Activated naive CD4-positive, alpha-beta T cell treated with anti-CD3 and anti-CD28 coated beads, Interleukin-2, amount 10 ng/mL, durations not matched to agents 7 days and 5 days (primary cell): ENCODE measurements at regions not wholly inside any gene's neighbourhood (a gene's known extent, or its start where the extent isn't known, plus 50 kb on each side); places are given as distances from the start of the nearest gene placed in this dataset.

Experiments
- CTCF ChIA-PET: fragments of 350-600 bp; sonication (Branson Sonifier 250); formaldehyde crosslinking; loops from one replicate; lab custom pipeline; 2021; ENCODE audit warnings: antibody characterized with exemption; lab: Charles Lee
- DNase-seq: peaks from one replicate; pipeline ENCODE4 v3.0.0-alpha.2; 2020
- H3K27ac Mint-ChIP-seq: one replicate; pipeline ENCODE4 v1.8.0; 2021; ENCODE audit warnings: mild to moderate bottlenecking, moderate library complexity, mixed read lengths
- H3K27me3 Mint-ChIP-seq: one replicate; pipeline ENCODE4 v1.8.0; 2021; ENCODE audit warnings: mild to moderate bottlenecking, mixed read lengths
- H3K36me3 Mint-ChIP-seq: one replicate; pipeline ENCODE4 v1.8.0; 2021; ENCODE audit warnings: mixed read lengths
- H3K4me1 Mint-ChIP-seq: one replicate; pipeline ENCODE4 v1.8.0; 2021; ENCODE audit warnings: mixed read lengths
- H3K4me3 Mint-ChIP-seq: one replicate; pipeline ENCODE4 v1.8.0; 2021; ENCODE audit warnings: mild to moderate bottlenecking, moderate library complexity, mixed read lengths
- H3K9me3 Mint-ChIP-seq: one replicate; pipeline ENCODE4 v1.8.0; 2021; ENCODE audit warnings: mixed read lengths

GRCh38 chr10:62640411-62640810, 164.1 kb upstream of the ADO start:
- no peak for DNase-seq
- Mint-ChIP-seq H3K4me1 (peaks cover 2% of the 10 kb centered on the region), H3K27me3 (no peaks in the 10 kb centered on the region), H3K27ac (no peak overlapping the region), H3K36me3 (no peaks in the 10 kb centered on the region), H3K4me3 (no peak overlapping the region), H3K9me3 (no peaks in the 10 kb centered on the region)
- CTCF ChIA-PET, result interaction anchor here (1.1 kb wide), 1 partner anchor 178 kb away, joined by 3 read pairs; no protein-coding TSS in a partner anchor

GRCh38 chr10:62643606-62644587, 160.6 kb upstream of the ADO start:
- no peaks in the 10 kb centered on the region for H3K9me3 Mint-ChIP-seq
- H3K36me3 Mint-ChIP-seq, result no peaks in the 10 kb centered on the region
- no peaks in the 10 kb centered on the region for H3K27me3 Mint-ChIP-seq
- CTCF ChIA-PET, result no interaction called here
- no peaks in the 10 kb centered on the region for H3K4me1 Mint-ChIP-seq
- no peak overlapping the region for H3K4me3 Mint-ChIP-seq
- no peak overlapping the region for H3K27ac Mint-ChIP-seq
- no peak for DNase-seq

GRCh38 chr10:62647375-62648092, 157.0 kb upstream of the ADO start:
- CTCF ChIA-PET, result interaction anchor here (0.6 kb wide), 1 partner anchor 8 kb away, joined by 3 read pairs; no protein-coding TSS in a partner anchor
- no peak overlapping the region for H3K27ac Mint-ChIP-seq
- no peaks in the 10 kb centered on the region for H3K4me1 Mint-ChIP-seq
- peaks cover 4% of the 10 kb centered on the region for H3K27me3 Mint-ChIP-seq
- no peak overlapping the region for H3K4me3 Mint-ChIP-seq
- H3K36me3 Mint-ChIP-seq, result no peaks in the 10 kb centered on the region
- DNase-seq, result no peak
- H3K9me3 Mint-ChIP-seq, result no peaks in the 10 kb centered on the region

GRCh38 chr10:62648921-62649320, 155.6 kb upstream of the ADO start:
- CTCF ChIA-PET, result no interaction called here
- Mint-ChIP-seq H3K36me3 (no peaks in the 10 kb centered on the region), H3K9me3 (no peaks in the 10 kb centered on the region), H3K4me3 (no peak overlapping the region), H3K27ac (no peak overlapping the region), H3K4me1 (no peaks in the 10 kb centered on the region), H3K27me3 (peaks cover 4% of the 10 kb centered on the region)
- DNase-seq, result no peak

GRCh38 chr10:62650411-62650810, 154.1 kb upstream of the ADO start:
- DNase-seq, result no peak
- no peak overlapping the region for H3K27ac Mint-ChIP-seq
- CTCF ChIA-PET, result no interaction called here
- H3K9me3 Mint-ChIP-seq, result no peaks in the 10 kb centered on the region
- no peak overlapping the region for H3K4me3 Mint-ChIP-seq
- H3K4me1 Mint-ChIP-seq, result no peaks in the 10 kb centered on the region
- H3K36me3 Mint-ChIP-seq, result no peaks in the 10 kb centered on the region
- peaks cover 4% of the 10 kb centered on the region for H3K27me3 Mint-ChIP-seq

- CTCF ChIA-PET, result no interaction called here
- no peak for DNase-seq
- Mint-ChIP-seq H3K36me3 (no peaks in the 10 kb centered on the region), H3K4me1 (no peaks in the 10 kb centered on the region), H3K9me3 (no peaks in the 10 kb centered on the region), H3K4me3 (no peak overlapping the region), H3K27ac (no peak overlapping the region), H3K27me3 (peaks cover 4% of the 10 kb centered on the region)
Measured at GRCh38 chr10:62651341-62651740, 153.2 kb upstream of the ADO start.

- no peaks in the 10 kb centered on the region for H3K4me1 Mint-ChIP-seq
- no peaks in the 10 kb centered on the region for H3K36me3 Mint-ChIP-seq
- H3K27ac Mint-ChIP-seq, result no peak overlapping the region
Measured at GRCh38 chr10:62652114-62652513, 152.4 kb upstream of the ADO start.

GRCh38 chr10:62652564-62652963, 152.0 kb upstream of the ADO start:
- Mint-ChIP-seq H3K4me1 (no peaks in the 10 kb centered on the region), H3K27me3 (peaks cover 9% of the 10 kb centered on the region), H3K36me3 (no peaks in the 10 kb centered on the region), H3K9me3 (no peaks in the 10 kb centered on the region), H3K4me3 (no peak overlapping the region), H3K27ac (no peak overlapping the region)
- DNase-seq, result no peak
- CTCF ChIA-PET, result no interaction called here

More at GRCh38 chr10:62652114-62652513, 152.4 kb upstream of the ADO start:
- Mint-ChIP-seq H3K9me3 (no peaks in the 10 kb centered on the region), H3K27me3 (peaks cover 4% of the 10 kb centered on the region), H3K4me3 (no peak overlapping the region)
- no peak for DNase-seq
- CTCF ChIA-PET, result no interaction called here

- DNase-seq, result no peak
- no peak overlapping the region for H3K27ac Mint-ChIP-seq
- H3K9me3 Mint-ChIP-seq, result no peaks in the 10 kb centered on the region
- H3K27me3 Mint-ChIP-seq, result peaks cover 9% of the 10 kb centered on the region
- H3K4me1 Mint-ChIP-seq, result no peaks in the 10 kb centered on the region
- no peaks in the 10 kb centered on the region for H3K36me3 Mint-ChIP-seq
- no peak overlapping the region for H3K4me3 Mint-ChIP-seq
- CTCF ChIA-PET, result no interaction called here
Measured at GRCh38 chr10:62653254-62653653, 151.3 kb upstream of the ADO start.

GRCh38 chr10:62654966-62655336, 149.6 kb upstream of the ADO start:
- CTCF ChIA-PET, result interaction anchor here (0.6 kb wide), 1 partner anchor 657 kb away, joined by 3 read pairs; no protein-coding TSS in a partner anchor
- Mint-ChIP-seq H3K27ac (no peak overlapping the region), H3K9me3 (no peaks in the 10 kb centered on the region), H3K4me1 (no peaks in the 10 kb centered on the region), H3K36me3 (no peaks in the 10 kb centered on the region), H3K4me3 (no peak overlapping the region), H3K27me3 (peaks cover 9% of the 10 kb centered on the region)
- no peak for DNase-seq

- Mint-ChIP-seq H3K36me3 (no peaks in the 10 kb centered on the region), H3K4me1 (no peaks in the 10 kb centered on the region), H3K27ac (no peak overlapping the region), H3K27me3 (peaks cover 8% of the 10 kb centered on the region), H3K4me3 (no peak overlapping the region), H3K9me3 (no peaks in the 10 kb centered on the region)
- CTCF ChIA-PET, result interaction anchor here (0.6 kb wide), 1 partner anchor 656 kb away, joined by 3 read pairs; no protein-coding TSS in a partner anchor
- no peak for DNase-seq
Measured at GRCh38 chr10:62655337-62655994, 149.1 kb upstream of the ADO start.

GRCh38 chr10:62657244-62657835, 147.2 kb upstream of the ADO start:
- no peak for DNase-seq
- peaks cover 5% of the 10 kb centered on the region for H3K27me3 Mint-ChIP-seq
- H3K27ac Mint-ChIP-seq, result no peak overlapping the region
- H3K4me3 Mint-ChIP-seq, result no peak overlapping the region
- no peaks in the 10 kb centered on the region for H3K36me3 Mint-ChIP-seq
- no peaks in the 10 kb centered on the region for H3K4me1 Mint-ChIP-seq
- H3K9me3 Mint-ChIP-seq, result no peaks in the 10 kb centered on the region
- CTCF ChIA-PET, result no interaction called here

GRCh38 chr10:62658516-62658915, 146.0 kb upstream of the ADO start:
- H3K4me3 Mint-ChIP-seq, result no peak overlapping the region
- H3K27ac Mint-ChIP-seq, result no peak overlapping the region
- H3K27me3 Mint-ChIP-seq, result peaks cover 5% of the 10 kb centered on the region
- H3K4me1 Mint-ChIP-seq, result no peaks in the 10 kb centered on the region
- H3K9me3 Mint-ChIP-seq, result no peaks in the 10 kb centered on the region
- no peak for DNase-seq
- CTCF ChIA-PET, result no interaction called here
- H3K36me3 Mint-ChIP-seq, result no peaks in the 10 kb centered on the region

GRCh38 chr10:62661143-62661542, 143.4 kb upstream of the ADO start:
- Mint-ChIP-seq H3K4me3 (no peak overlapping the region), H3K36me3 (no peaks in the 10 kb centered on the region), H3K27ac (no peak overlapping the region), H3K9me3 (no peaks in the 10 kb centered on the region), H3K4me1 (no peaks in the 10 kb centered on the region), H3K27me3 (peaks cover 19% of the 10 kb centered on the region)
- CTCF ChIA-PET, result no interaction called here
- DNase-seq, result no peak
